ENCODE measurements at regions not wholly inside any gene's neighbourhood (a gene's known extent, or its start where the extent isn't known, plus 50 kb on each side); places are given as distances from the start of the nearest gene placed in this dataset.

GRCh38 chr21:33121715-33122475, 52.0 kb downstream of the OLIG1 start:
- Mint-ChIP-seq H3K4me1 (ENCODE audit: low read depth) (peaks cover 3% of the 10 kb centered on the region), H3K27ac (no peak overlapping the region), H3K9me3 (ENCODE audit: insufficient read depth) (no peaks in the 10 kb centered on the region), H3K4me3 (no peak overlapping the region), H3K36me3 (ENCODE audit: low read depth) (no peaks in the 10 kb centered on the region), H3K27me3 (ENCODE audit: low read depth) (peaks cover 14% of the 10 kb centered on the region)
- CTCF ChIA-PET = interaction anchor here (1.7 to 3.3 kb wide), 2 partner anchors 75 to 181 kb away, joined by 6 to 11 read pairs; no protein-coding TSS in a partner anchor
- DNase-seq (no peak), ATAC-seq (no peak)
- POLR2A ChIA-PET = no interaction called here

GRCh38 chr21:33122507-33122906, 52.6 kb downstream of the OLIG1 start:
- ChIA-PET POLR2A (no interaction called here), CTCF (interaction anchor here (1.7 to 3.3 kb wide), 2 partner anchors 75 to 182 kb away, joined by 6 to 11 read pairs; no protein-coding TSS in a partner anchor)
- ATAC-seq (no peak), DNase-seq (no peak)
- Mint-ChIP-seq H3K27ac (no peak overlapping the region), H3K4me1 (ENCODE audit: low read depth) (peaks cover 4% of the 10 kb centered on the region), H3K36me3 (ENCODE audit: low read depth) (no peaks in the 10 kb centered on the region), H3K27me3 (ENCODE audit: low read depth) (peaks cover 19% of the 10 kb centered on the region), H3K9me3 (ENCODE audit: insufficient read depth) (no peaks in the 10 kb centered on the region), H3K4me3 (no peak overlapping the region)

GRCh38 chr21:33123374-33124123, 53.6 kb downstream of the OLIG1 start:
- ATAC-seq (no peak), DNase-seq (no peak)
- ChIA-PET POLR2A (interaction anchor here (0.7 kb wide), 1 partner anchor 14 kb away, joined by 3 read pairs; no protein-coding TSS in a partner anchor), CTCF (interaction anchor here (1.7 to 3.3 kb wide), 2 partner anchors 73 to 183 kb away, joined by 6 to 11 read pairs; no protein-coding TSS in a partner anchor)
- Mint-ChIP-seq H3K9me3 (ENCODE audit: insufficient read depth) (no peaks in the 10 kb centered on the region), H3K36me3 (ENCODE audit: low read depth) (no peaks in the 10 kb centered on the region), H3K27ac (no peak overlapping the region), H3K4me3 (no peak overlapping the region), H3K27me3 (ENCODE audit: low read depth) (peaks cover 22% of the 10 kb centered on the region), H3K4me1 (ENCODE audit: low read depth) (peaks cover 4% of the 10 kb centered on the region)

- Mint-ChIP-seq H3K27me3 (ENCODE audit: low read depth) (peaks cover 29% of the 10 kb centered on the region), H3K36me3 (ENCODE audit: low read depth) (no peaks in the 10 kb centered on the region), H3K4me3 (no peak overlapping the region), H3K4me1 (ENCODE audit: low read depth) (peaks cover 4% of the 10 kb centered on the region), H3K27ac (no peak overlapping the region), H3K9me3 (ENCODE audit: insufficient read depth) (no peaks in the 10 kb centered on the region)
- no peak for ATAC-seq
- DNase-seq = no peak
- CTCF ChIA-PET = interaction anchor here (1.3 to 2.1 kb wide), 2 partner anchors 72 to 184 kb away, joined by 4 to 6 read pairs; no protein-coding TSS in a partner anchor
- POLR2A ChIA-PET = no interaction called here
Observed at GRCh38 chr21:33124889-33125288, 54.9 kb downstream of the OLIG1 start.

DNA sequence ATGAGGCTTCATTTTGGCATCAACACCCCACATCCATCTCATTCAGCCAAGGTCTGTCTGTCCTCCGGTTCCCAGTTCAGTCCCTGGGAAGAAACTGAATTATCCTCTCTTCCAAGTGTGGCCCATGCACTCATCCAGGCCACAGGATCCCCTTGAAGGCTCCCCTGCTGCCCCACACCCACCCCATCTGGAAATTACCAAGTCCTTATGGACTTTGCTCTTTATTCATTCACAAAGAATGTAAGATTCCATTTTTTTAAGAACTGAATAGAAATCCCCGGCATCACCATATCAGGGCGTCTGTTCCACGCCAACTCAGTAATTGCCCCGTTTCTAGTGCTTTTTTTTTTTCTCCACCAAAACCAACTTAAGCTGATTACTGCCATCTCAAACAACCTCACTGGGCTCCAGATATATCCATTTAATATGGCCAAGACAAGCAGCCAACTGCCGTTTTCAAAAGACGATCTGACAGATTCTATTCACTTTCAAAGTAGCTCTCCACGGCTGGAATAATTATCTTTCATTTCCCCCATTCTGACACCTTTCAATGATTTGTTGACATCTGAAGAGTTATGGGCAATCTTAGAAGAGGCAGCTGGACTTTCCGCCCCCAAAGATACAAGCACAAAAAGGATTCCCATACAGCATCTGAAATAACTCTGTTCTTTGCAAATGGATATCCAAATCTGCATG, 55.9 kb downstream of the OLIG1 start:
- H3K27ac Mint-ChIP-seq = no peak overlapping the region
- ATAC-seq (no peak), DNase-seq (no peak)
- CTCF ChIA-PET = interaction anchor here (1.2 to 2.7 kb wide), 6 partner anchors 71 to 287 kb away, joined by 4 to 19 read pairs (median 6); no protein-coding TSS in a partner anchor
- POLR2A ChIA-PET = no interaction called here
- H3K4me1 Mint-ChIP-seq (ENCODE audit: low read depth) = peaks cover 4% of the 10 kb centered on the region
- no peaks in the 10 kb centered on the region for H3K9me3 Mint-ChIP-seq (ENCODE audit: insufficient read depth)
- no peak overlapping the region for H3K4me3 Mint-ChIP-seq
- H3K27me3 Mint-ChIP-seq (ENCODE audit: low read depth) = peaks cover 26% of the 10 kb centered on the region
- H3K36me3 Mint-ChIP-seq (ENCODE audit: low read depth) = no peaks in the 10 kb centered on the region

GRCh38 chr21:33126569-33126968, 56.6 kb downstream of the OLIG1 start:
- POLR2A ChIA-PET = no interaction called here

DNA sequence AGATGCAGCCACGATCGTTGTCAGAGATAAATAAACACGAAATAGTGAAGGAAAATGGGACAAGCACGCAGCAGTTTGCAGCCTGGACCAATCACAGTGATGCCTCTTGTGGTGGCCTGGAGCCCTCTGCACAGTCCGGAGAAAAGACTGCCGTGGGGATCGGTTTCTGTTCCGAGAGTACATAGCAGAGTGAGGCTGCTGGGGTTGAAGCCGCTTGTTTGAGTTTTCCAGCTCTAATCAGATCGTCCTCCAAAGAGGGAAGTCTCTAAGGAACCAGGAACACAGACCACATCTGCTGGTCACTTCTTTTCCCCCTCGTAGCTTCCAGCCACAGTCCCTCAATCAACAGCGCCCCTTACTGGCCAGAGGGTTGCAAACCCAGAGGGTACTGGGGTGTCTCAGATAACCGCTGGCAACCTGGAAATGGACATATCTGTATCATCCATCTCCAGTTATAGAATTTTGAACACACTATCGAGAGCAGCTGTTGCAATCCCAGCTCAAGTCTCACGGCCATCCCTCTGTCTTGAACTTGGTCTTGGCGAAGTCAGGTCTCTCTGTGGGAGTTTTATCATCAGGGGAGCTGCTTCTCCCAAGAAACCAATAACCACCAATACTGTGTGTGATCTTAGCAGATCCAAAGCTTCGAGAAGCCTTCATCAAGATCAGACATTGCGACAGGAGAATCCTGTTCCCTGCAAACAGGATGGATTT, 57.4 kb downstream of the OLIG1 start:
- Mint-ChIP-seq H3K4me1 (ENCODE audit: low read depth) (peaks cover 4% of the 10 kb centered on the region), H3K27ac (no peak overlapping the region), H3K4me3 (peak overlapping the region; percentile 52), H3K27me3 (ENCODE audit: low read depth) (peaks cover 32% of the 10 kb centered on the region), H3K9me3 (ENCODE audit: insufficient read depth) (no peaks in the 10 kb centered on the region), H3K36me3 (ENCODE audit: low read depth) (no peaks in the 10 kb centered on the region)
- ATAC-seq = peak; percentile 80
- ChIA-PET POLR2A (no interaction called here), CTCF (interaction anchor here (1.0 to 2.7 kb wide), 15 partner anchors 8 to 445 kb away, joined by 3 to 19 read pairs (median 4); no protein-coding TSS in a partner anchor)
- peak; percentile 70 for DNase-seq

More at GRCh38 chr21:33126569-33126968, 56.6 kb downstream of the OLIG1 start:
- no peak overlapping the region for H3K27ac Mint-ChIP-seq
- H3K27me3 Mint-ChIP-seq (ENCODE audit: low read depth) = peaks cover 32% of the 10 kb centered on the region
- CTCF ChIA-PET = interaction anchor here (1.0 to 2.7 kb wide), 9 partner anchors 7 to 288 kb away, joined by 3 to 19 read pairs (median 5); no protein-coding TSS in a partner anchor
- no peak for ATAC-seq
- H3K4me1 Mint-ChIP-seq (ENCODE audit: low read depth) = peaks cover 4% of the 10 kb centered on the region
- H3K9me3 Mint-ChIP-seq (ENCODE audit: insufficient read depth) = no peaks in the 10 kb centered on the region
- DNase-seq = no peak
- no peak overlapping the region for H3K4me3 Mint-ChIP-seq
- no peaks in the 10 kb centered on the region for H3K36me3 Mint-ChIP-seq (ENCODE audit: low read depth)

DNA sequence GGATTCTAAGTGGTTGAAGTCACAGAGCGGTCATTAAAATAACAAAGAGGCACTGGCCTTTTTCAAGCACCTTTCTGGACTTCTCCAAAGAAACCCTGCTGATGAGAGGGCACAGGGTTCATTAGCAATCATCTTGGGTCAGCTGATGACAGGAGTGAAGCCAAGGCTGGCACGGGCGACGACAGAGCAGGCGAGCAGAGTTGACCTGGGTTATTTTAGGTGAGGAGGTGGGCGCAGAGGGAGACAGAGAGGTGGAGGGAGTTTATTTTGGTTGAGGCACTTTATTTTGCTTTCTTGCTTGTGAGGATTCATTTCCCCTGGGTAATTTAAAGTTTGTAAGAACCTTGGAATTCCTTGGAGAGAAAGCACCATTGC, 57.9 kb downstream of the OLIG1 start:
- no peak overlapping the region for H3K4me3 Mint-ChIP-seq

GRCh38 chr21:33128538-33128937, 58.6 kb downstream of the OLIG1 start:
- H3K9me3 Mint-ChIP-seq (ENCODE audit: insufficient read depth) = no peaks in the 10 kb centered on the region
- no peak for DNase-seq
- H3K36me3 Mint-ChIP-seq (ENCODE audit: low read depth) = no peaks in the 10 kb centered on the region
- H3K27me3 Mint-ChIP-seq (ENCODE audit: low read depth) = peaks cover 32% of the 10 kb centered on the region
- ChIA-PET CTCF (interaction anchor here (1.2 to 1.4 kb wide), 3 partner anchors 49 to 69 kb away, joined by 3 to 4 read pairs (median 3); no protein-coding TSS in a partner anchor), POLR2A (no interaction called here)
- no peak for ATAC-seq
- H3K4me1 Mint-ChIP-seq (ENCODE audit: low read depth) = peaks cover 4% of the 10 kb centered on the region
- no peak overlapping the region for H3K4me3 Mint-ChIP-seq
- no peak overlapping the region for H3K27ac Mint-ChIP-seq

More for the DNA sequence above, 57.9 kb downstream of the OLIG1 start:
- no peaks in the 10 kb centered on the region for H3K36me3 Mint-ChIP-seq (ENCODE audit: low read depth)
- CTCF ChIA-PET = interaction anchor here (1.0 to 2.7 kb wide), 13 partner anchors 8 to 445 kb away, joined by 3 to 19 read pairs (median 4); no protein-coding TSS in a partner anchor
- ATAC-seq (no peak), DNase-seq (no peak)
- peaks cover 32% of the 10 kb centered on the region for H3K27me3 Mint-ChIP-seq (ENCODE audit: low read depth)
- H3K27ac Mint-ChIP-seq = no peak overlapping the region
- H3K9me3 Mint-ChIP-seq (ENCODE audit: insufficient read depth) = no peaks in the 10 kb centered on the region
- H3K4me1 Mint-ChIP-seq (ENCODE audit: low read depth) = peaks cover 4% of the 10 kb centered on the region
- POLR2A ChIA-PET = no interaction called here

GRCh38 chr21:33132054-33132453, 62.1 kb downstream of the OLIG1 start:
- POLR2A ChIA-PET = no interaction called here
- H3K4me3 Mint-ChIP-seq = no peak overlapping the region
- no peaks in the 10 kb centered on the region for H3K9me3 Mint-ChIP-seq (ENCODE audit: insufficient read depth)
- H3K27ac Mint-ChIP-seq = no peak overlapping the region
- H3K27me3 Mint-ChIP-seq (ENCODE audit: low read depth) = peaks cover 29% of the 10 kb centered on the region
- H3K4me1 Mint-ChIP-seq (ENCODE audit: low read depth) = peaks cover 2% of the 10 kb centered on the region
- ATAC-seq (no peak), DNase-seq (no peak)
- H3K36me3 Mint-ChIP-seq (ENCODE audit: low read depth) = no peaks in the 10 kb centered on the region
- CTCF ChIA-PET = interaction anchor here (1.1 to 2.7 kb wide), 4 partner anchors 22 to 192 kb away, joined by 3 to 19 read pairs (median 4); no protein-coding TSS in a partner anchor

- ATAC-seq (no peak), DNase-seq (no peak)
- Mint-ChIP-seq H3K36me3 (ENCODE audit: low read depth) (no peaks in the 10 kb centered on the region), H3K9me3 (ENCODE audit: insufficient read depth) (no peaks in the 10 kb centered on the region), H3K27me3 (ENCODE audit: low read depth) (peaks cover 15% of the 10 kb centered on the region), H3K4me3 (no peak overlapping the region), H3K27ac (no peak overlapping the region), H3K4me1 (ENCODE audit: low read depth) (no peaks in the 10 kb centered on the region)
- ChIA-PET POLR2A (no interaction called here), CTCF (interaction anchor here (2.7 kb wide), 1 partner anchor 63 kb away, joined by 19 read pairs; no protein-coding TSS in a partner anchor)
Observed at GRCh38 chr21:33133892-33134291, 64.0 kb downstream of the OLIG1 start.

All from activated CD8-positive, alpha-beta T cell treated with anti-CD3 and anti-CD28 coated beads, Interleukin-2, amount 10 ng/mL, durations not matched to agents 7 days and 5 days (primary cell).